Kidney (tissue), 13 donors: ENCODE measurements at regions not wholly inside any gene's neighbourhood (a gene's known extent, or its start where the extent isn't known, plus 50 kb on each side); places are given as distances from the start of the nearest gene placed in this dataset.

Experiments
- DNase-seq, 5 donors: peaks; one replicate each; pipeline ENCODE4 v3.0.0-alpha.2; 2013 to 2020
- FAIRE-seq: peaks from 2 replicates; lab custom pipeline; 2012; peaks lifted over from hg19 to GRCh38; lab: Jason Lieb, UNC
- H3K27ac ChIP-seq, 2 donors: one replicate each; pipeline ENCODE4 v1.7.0; 2013; ENCODE audit warnings: low read depth in 2 of 2, low read length in 2 of 2, inconsistent platforms in 1 of 2
- H3K27me3 ChIP-seq: one replicate; pipeline ENCODE4 v1.7.1; 2013; ENCODE audit warnings: low read length, inconsistent platforms; ENCODE audit not compliant: control insufficient read depth, insufficient read depth
- H3K36me3 ChIP-seq, 3 donors: one replicate each; pipeline versions ENCODE4 v1.7.0 to v1.7.1; 2013; ENCODE audit warnings: low read length in 3 of 3, control low read depth in 1 of 3, inconsistent platforms in 1 of 3; ENCODE audit not compliant: insufficient read depth in 3 of 3, control insufficient read depth in 2 of 3
- H3K4me1 ChIP-seq, 3 donors: one replicate each; pipeline versions ENCODE4 v1.7.0 to v1.7.1; 2013; ENCODE audit warnings: low read length in 3 of 3, inconsistent platforms in 1 of 3, low read depth in 1 of 3; ENCODE audit not compliant: control insufficient read depth in 2 of 3, insufficient read depth in 2 of 3
- H3K4me3 ChIP-seq, 3 donors: one replicate each; pipeline versions ENCODE4 v1.7.0 to v1.8.1; 2013; ENCODE audit warnings: low read length in 3 of 3, control low read depth in 1 of 3, inconsistent platforms in 1 of 3
- H3K9ac ChIP-seq, 3 donors: one replicate each; pipeline versions ENCODE4 v1.7.0 to v1.7.1; 2013; ENCODE audit warnings: low read length in 3 of 3, control low read depth in 1 of 3, inconsistent platforms in 1 of 3
- H3K9me3 ChIP-seq, 3 donors: one replicate each; pipeline versions ENCODE4 v1.7.0 to v1.7.1; 2013; ENCODE audit warnings: low read length in 3 of 3, control low read depth in 1 of 3, inconsistent platforms in 1 of 3; ENCODE audit not compliant: control insufficient read depth in 2 of 3, insufficient read depth in 1 of 3
- intact Hi-C: fragments of 100-400 bp; cut with DNase I; formaldehyde crosslinking; loops from one replicate; pipeline ENCODE4 v1.11.1; 2022
- TF ChIP-seq, protein P1 (sequence below): IDR thresholded peaks from 3 replicates; pipeline ENCODE4 v1.5.1; 2012; ENCODE audit warnings: mild to moderate bottlenecking, moderate library complexity, borderline replicate concordance; ENCODE audit not compliant: insufficient read depth; ENCODE audit errors: extremely low read depth
- donor health status: control.
- donor health status: control.
- donor health status: control.
- donor health status: control.
- donor health status: control.
- donor health status: DM: yes; HTN: yes; CAD: no.
- donor health status: Normal renal cell carcinoma (clear cell type).

DNA sequence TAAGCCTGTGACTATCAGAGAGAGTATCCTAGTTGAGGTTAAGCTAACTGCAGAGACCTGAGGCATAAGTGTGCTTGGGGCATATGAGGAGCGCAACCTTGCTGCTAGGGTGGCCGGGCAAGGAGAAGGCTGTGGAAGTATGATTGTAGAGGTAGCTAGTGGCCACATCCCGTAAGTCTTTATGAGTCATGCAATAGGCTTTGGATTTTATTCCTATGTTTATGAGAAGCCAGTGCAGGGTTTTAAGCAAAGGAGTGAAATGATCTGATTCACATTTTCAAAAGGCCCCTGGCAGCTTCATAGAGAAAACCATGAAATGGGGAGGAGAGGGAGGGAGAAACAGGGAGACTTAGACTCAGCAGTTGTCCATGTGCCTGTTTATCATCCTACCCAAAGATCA lies 92.1 kb upstream of the WDFY3 start:
- FAIRE-seq (no peak), DNase-seq (no peak)
- Histone ChIP-seq H3K27ac (no peak overlapping the region), H3K27me3 (no peaks in the 10 kb centered on the region), H3K36me3 (no peaks in the 10 kb centered on the region), H3K4me1 (no peaks in the 10 kb centered on the region), H3K9ac (no peak overlapping the region), H3K4me3 (no peak overlapping the region), H3K9me3 (no peaks in the 10 kb centered on the region)
- TF ChIP-seq, protein P1, sequence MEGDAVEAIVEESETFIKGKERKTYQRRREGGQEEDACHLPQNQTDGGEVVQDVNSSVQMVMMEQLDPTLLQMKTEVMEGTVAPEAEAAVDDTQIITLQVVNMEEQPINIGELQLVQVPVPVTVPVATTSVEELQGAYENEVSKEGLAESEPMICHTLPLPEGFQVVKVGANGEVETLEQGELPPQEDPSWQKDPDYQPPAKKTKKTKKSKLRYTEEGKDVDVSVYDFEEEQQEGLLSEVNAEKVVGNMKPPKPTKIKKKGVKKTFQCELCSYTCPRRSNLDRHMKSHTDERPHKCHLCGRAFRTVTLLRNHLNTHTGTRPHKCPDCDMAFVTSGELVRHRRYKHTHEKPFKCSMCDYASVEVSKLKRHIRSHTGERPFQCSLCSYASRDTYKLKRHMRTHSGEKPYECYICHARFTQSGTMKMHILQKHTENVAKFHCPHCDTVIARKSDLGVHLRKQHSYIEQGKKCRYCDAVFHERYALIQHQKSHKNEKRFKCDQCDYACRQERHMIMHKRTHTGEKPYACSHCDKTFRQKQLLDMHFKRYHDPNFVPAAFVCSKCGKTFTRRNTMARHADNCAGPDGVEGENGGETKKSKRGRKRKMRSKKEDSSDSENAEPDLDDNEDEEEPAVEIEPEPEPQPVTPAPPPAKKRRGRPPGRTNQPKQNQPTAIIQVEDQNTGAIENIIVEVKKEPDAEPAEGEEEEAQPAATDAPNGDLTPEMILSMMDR, result no peak
- intact Hi-C loops, result no loop called here

DNA sequence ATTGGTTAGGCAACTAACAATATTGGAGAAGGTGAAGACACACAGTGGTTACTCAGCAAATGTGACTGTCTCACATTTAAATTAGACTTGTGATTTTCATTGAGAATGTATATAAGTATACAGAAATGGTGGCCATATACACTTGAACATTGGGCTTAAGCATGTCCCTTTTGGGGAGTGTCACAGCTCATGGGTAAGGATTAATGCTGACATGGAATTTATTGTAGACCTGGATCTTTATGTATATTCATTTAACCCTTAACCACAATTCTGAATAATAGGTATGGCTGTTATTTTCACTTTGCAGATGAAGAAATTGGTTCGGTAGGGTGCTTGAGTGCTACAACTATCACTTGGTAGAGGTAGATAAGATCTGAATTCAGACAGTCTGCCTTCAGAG lies 95.5 kb upstream of the WDFY3 start:
- no peaks in the 10 kb centered on the region for H3K4me1 ChIP-seq
- FAIRE-seq (no peak), DNase-seq (no peak)
- intact Hi-C loops, result no loop called here
- no peak overlapping the region for H3K27ac ChIP-seq
- no peaks in the 10 kb centered on the region for H3K27me3 ChIP-seq
- no peaks in the 10 kb centered on the region for H3K36me3 ChIP-seq
- TF ChIP-seq, protein P1, result no peak
- no peak overlapping the region for H3K4me3 ChIP-seq
- no peak overlapping the region for H3K9ac ChIP-seq
- H3K9me3 ChIP-seq, result no peaks in the 10 kb centered on the region

DNA sequence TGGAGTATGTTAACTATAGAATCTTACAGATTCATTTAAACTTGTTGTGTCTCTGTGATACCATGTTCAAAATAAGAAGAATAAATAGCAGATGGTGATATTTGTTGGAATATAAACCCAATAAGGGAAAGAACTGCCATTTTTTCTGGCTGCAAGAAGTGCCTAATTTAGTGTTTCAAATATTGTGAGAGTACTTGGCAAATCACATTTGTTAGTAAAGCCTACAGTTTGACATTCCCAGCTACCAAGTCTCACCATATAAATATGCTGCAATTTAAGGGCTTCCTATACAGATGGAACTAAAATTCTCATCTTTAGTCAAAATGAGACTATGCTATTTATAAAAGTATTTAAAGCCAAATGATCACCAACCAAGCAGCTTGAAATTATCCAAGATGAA lies 96.0 kb upstream of the WDFY3 start:
- Histone ChIP-seq H3K27ac (no peak overlapping the region), H3K36me3 (no peaks in the 10 kb centered on the region), H3K9me3 (no peaks in the 10 kb centered on the region), H3K27me3 (no peaks in the 10 kb centered on the region), H3K4me1 (no peaks in the 10 kb centered on the region), H3K4me3 (no peak overlapping the region), H3K9ac (no peak overlapping the region)
- DNase-seq (no peak), FAIRE-seq (no peak)
- TF ChIP-seq, protein P1, result no peak
- intact Hi-C loops, result no loop called here

DNA sequence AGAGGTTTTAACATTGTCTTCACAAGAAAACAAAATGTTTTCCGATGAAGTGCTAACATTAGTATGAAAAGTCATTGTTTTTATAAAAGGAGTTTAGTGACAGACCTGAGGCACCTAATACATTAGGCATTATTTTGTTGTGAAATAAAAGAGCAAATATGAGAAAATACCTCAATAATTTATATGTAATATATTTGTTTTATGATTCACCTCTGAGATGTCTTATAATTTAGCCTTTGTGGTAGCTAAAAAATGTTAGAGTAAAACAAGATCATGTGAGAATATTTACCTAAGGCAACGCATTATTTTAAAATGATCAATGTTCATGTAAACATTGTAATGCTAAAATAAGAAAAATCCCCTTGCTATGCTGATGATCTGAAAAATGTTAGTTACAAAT lies 100.9 kb upstream of the WDFY3 start:
- TF ChIP-seq, protein P1, result no peak
- Histone ChIP-seq H3K9ac (no peak overlapping the region), H3K27ac (no peak overlapping the region), H3K4me3 (no peak overlapping the region), H3K4me1 (no peaks in the 10 kb centered on the region), H3K9me3 (peaks cover 0 to 3% (median 0%) of the 10 kb centered on the region in 3 donors), H3K27me3 (no peaks in the 10 kb centered on the region), H3K36me3 (no peaks in the 10 kb centered on the region)
- intact Hi-C loops, result no loop called here
- DNase-seq, result no peak
- no peak for FAIRE-seq
